ENCODE measurements at regions not wholly inside any gene's neighbourhood (a gene's known extent, or its start where the extent isn't known, plus 50 kb on each side); places are given as distances from the start of the nearest gene placed in this dataset.

DNA sequence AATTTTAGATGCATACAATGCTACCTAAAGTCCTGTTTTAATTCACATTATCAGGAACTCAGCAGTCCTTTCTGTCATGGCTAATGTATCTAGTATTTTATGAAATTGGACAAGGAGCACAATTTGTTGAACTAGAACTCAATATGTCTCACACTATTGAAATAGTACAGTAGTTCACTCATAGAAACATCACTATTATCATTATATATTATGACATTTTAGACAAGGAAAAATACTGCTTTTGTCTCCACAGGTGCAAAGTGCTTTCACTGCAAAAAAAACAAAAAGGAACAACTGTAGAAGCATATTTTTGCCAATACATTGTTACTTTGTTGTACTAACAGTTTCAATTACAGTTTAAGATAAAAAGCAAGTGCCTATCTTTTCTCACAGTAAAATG, 419.2 kb upstream of the CDH19 start:
- no peak overlapping the region for H3K4me3 ChIP-seq (replicated peaks; ENCODE audit: insufficient read depth, low read length)
- no peaks in the 10 kb centered on the region for H3K27me3 ChIP-seq (ENCODE audit: insufficient read depth, poor library complexity, severe bottlenecking)
- H3K27ac ChIP-seq (replicated peaks) = no peak overlapping the region
- DNase-seq (ENCODE audit: low read depth in 1 of 2, low spot score in 1 of 2) = no peak
- TF ChIP-seq, protein P1, sequence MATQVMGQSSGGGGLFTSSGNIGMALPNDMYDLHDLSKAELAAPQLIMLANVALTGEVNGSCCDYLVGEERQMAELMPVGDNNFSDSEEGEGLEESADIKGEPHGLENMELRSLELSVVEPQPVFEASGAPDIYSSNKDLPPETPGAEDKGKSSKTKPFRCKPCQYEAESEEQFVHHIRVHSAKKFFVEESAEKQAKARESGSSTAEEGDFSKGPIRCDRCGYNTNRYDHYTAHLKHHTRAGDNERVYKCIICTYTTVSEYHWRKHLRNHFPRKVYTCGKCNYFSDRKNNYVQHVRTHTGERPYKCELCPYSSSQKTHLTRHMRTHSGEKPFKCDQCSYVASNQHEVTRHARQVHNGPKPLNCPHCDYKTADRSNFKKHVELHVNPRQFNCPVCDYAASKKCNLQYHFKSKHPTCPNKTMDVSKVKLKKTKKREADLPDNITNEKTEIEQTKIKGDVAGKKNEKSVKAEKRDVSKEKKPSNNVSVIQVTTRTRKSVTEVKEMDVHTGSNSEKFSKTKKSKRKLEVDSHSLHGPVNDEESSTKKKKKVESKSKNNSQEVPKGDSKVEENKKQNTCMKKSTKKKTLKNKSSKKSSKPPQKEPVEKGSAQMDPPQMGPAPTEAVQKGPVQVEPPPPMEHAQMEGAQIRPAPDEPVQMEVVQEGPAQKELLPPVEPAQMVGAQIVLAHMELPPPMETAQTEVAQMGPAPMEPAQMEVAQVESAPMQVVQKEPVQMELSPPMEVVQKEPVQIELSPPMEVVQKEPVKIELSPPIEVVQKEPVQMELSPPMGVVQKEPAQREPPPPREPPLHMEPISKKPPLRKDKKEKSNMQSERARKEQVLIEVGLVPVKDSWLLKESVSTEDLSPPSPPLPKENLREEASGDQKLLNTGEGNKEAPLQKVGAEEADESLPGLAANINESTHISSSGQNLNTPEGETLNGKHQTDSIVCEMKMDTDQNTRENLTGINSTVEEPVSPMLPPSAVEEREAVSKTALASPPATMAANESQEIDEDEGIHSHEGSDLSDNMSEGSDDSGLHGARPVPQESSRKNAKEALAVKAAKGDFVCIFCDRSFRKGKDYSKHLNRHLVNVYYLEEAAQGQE (IDR thresholded peaks at IDR 0.05; ENCODE audit: insufficient replicate concordance, low read depth) = no peak
- TF ChIP-seq, protein P2, sequence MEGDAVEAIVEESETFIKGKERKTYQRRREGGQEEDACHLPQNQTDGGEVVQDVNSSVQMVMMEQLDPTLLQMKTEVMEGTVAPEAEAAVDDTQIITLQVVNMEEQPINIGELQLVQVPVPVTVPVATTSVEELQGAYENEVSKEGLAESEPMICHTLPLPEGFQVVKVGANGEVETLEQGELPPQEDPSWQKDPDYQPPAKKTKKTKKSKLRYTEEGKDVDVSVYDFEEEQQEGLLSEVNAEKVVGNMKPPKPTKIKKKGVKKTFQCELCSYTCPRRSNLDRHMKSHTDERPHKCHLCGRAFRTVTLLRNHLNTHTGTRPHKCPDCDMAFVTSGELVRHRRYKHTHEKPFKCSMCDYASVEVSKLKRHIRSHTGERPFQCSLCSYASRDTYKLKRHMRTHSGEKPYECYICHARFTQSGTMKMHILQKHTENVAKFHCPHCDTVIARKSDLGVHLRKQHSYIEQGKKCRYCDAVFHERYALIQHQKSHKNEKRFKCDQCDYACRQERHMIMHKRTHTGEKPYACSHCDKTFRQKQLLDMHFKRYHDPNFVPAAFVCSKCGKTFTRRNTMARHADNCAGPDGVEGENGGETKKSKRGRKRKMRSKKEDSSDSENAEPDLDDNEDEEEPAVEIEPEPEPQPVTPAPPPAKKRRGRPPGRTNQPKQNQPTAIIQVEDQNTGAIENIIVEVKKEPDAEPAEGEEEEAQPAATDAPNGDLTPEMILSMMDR (IDR thresholded peaks at IDR 0.05; ENCODE audit: insufficient read depth, low read length) = no peak
- TF ChIP-seq POLR2AphosphoS5 (IDR thresholded peaks at IDR 0.05; ENCODE audit: low read depth) = no peak
- TF ChIP-seq GABPA (IDR thresholded peaks at IDR 0.05; ENCODE audit: low read depth) = no peak
- no peak for TF ChIP-seq SPI1 (IDR thresholded peaks at IDR 0.05; ENCODE audit: borderline replicate concordance, low read depth)

DNA sequence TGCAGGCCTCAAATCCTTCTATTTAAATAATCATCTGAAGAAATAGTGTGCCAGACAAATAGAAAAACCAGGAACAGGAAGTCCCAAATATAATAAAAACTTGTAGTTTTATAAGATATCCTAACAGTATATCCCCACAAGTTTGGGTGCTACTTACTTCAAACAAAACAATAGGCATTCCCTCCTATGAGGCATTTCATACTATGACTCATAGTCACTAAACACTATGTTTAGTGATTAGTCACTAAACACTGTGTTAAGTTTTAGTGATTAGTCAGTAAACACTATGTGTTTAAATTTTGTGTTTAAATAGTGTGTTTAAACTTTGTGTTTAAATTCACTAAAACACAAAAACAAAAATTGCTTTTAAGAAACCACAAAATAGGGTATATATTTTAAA, 407.0 kb upstream of the CDH19 start:
- Histone ChIP-seq H3K27ac (replicated peaks) (no peak overlapping the region), H3K27me3 (ENCODE audit: insufficient read depth, poor library complexity, severe bottlenecking) (no peaks in the 10 kb centered on the region), H3K4me3 (replicated peaks; ENCODE audit: insufficient read depth, low read length) (no peak overlapping the region)
- TF ChIP-seq, protein P1 (IDR thresholded peaks at IDR 0.05; ENCODE audit: insufficient replicate concordance, low read depth) = no peak
- no peak for TF ChIP-seq GABPA (IDR thresholded peaks at IDR 0.05; ENCODE audit: low read depth)
- TF ChIP-seq POLR2AphosphoS5 (IDR thresholded peaks at IDR 0.05; ENCODE audit: low read depth) = no peak
- no peak for TF ChIP-seq SPI1 (IDR thresholded peaks at IDR 0.05; ENCODE audit: borderline replicate concordance, low read depth)
- TF ChIP-seq, protein P2 (IDR thresholded peaks at IDR 0.05; ENCODE audit: insufficient read depth, low read length) = no peak
- no peak for DNase-seq (ENCODE audit: low read depth in 1 of 2, low spot score in 1 of 2)

DNA sequence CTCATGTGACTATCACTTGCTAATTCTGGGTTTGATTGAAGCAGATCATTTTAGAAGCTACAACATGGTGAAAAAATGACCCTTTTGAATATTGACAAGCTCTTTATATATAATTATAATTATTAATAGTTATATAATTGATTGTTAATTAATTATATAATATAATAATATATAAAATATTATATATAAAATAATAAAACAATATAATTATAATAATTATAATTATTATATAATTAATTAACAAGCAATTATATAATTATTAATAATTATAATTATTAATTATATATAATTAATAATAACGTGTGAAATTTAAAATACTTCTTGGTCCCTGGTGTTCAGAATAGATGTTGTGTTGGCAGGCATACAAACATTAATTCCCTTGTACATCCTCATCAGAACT, 404.1 kb upstream of the CDH19 start:
- DNase-seq (ENCODE audit: low read depth in 1 of 2, low spot score in 1 of 2) = no peak
- TF ChIP-seq, protein P2 (IDR thresholded peaks at IDR 0.05; ENCODE audit: insufficient read depth, low read length) = no peak
- TF ChIP-seq POLR2AphosphoS5 (IDR thresholded peaks at IDR 0.05; ENCODE audit: low read depth) = no peak
- TF ChIP-seq GABPA (IDR thresholded peaks at IDR 0.05; ENCODE audit: low read depth) = no peak
- TF ChIP-seq, protein P1 (IDR thresholded peaks at IDR 0.05; ENCODE audit: insufficient replicate concordance, low read depth) = no peak
- TF ChIP-seq SPI1 (IDR thresholded peaks at IDR 0.05; ENCODE audit: borderline replicate concordance, low read depth) = no peak

More for the DNA sequence above, 404.1 kb upstream of the CDH19 start:
- no peak overlapping the region for H3K4me3 ChIP-seq (replicated peaks; ENCODE audit: insufficient read depth, low read length)
- no peaks in the 10 kb centered on the region for H3K27me3 ChIP-seq (ENCODE audit: insufficient read depth, poor library complexity, severe bottlenecking)
- H3K27ac ChIP-seq (replicated peaks) = no peak overlapping the region
